Hematopoietic multipotent progenitor cell treated with erythropoietin and hydrocortisone succinate and interleukin-3 and kit ligand, for 15 days (in vitro differentiated cells): ENCODE measurements at regions not wholly inside any gene's neighbourhood (a gene's known extent, or its start where the extent isn't known, plus 50 kb on each side); places are given as distances from the start of the nearest gene placed in this dataset.
"Not testable (repeated sequence)": the region's sequence is repeated elsewhere in the genome, so short reads cannot be mapped to it uniquely, and the experiment has no call there.

Experiments
- DNase-seq: peaks from one replicate; pipeline ENCODE4 v3.0.0-alpha.2; 2015; ENCODE audit warnings: low spot score

DNA sequence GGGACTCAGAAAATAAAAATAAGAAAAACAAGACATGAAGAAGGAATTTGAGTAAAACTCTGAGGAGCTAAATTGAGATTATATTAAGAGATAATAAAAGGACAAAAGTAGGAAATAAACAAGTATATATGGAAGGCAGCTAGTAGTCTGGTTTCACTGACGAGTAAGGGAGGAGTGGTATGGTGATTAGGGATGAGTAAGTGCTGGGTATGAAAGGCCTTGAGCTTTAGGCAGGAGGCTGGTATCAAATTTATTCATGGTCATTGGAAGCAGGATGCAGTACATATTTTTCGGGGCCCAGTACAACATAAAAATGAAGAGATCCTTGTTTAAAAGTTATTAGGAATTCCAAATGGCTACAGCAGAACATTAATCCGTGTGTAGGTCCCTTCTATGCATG is 789.7 kb upstream of the PRMT6 start:
- DNase-seq, result no peak

DNA sequence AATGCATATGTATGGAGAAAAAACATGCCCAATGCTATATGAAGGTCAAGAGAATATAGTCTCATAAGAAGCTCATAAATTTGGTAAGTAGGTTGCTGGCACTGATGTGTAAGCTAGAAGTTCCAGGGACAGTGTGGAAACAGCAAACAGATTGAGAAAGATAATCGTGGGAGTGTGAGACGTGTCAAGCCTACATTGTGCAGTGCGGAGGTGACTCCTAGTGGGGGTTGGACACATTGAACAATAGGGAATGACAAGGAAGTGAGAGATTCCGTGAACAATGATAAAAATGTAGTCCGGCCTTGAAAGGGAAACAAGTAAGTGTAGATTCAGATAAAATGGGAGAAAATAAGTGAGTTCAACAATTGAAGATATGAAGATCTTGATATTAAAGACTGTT is 788.4 kb upstream of the PRMT6 start:
- no peak for DNase-seq

DNA sequence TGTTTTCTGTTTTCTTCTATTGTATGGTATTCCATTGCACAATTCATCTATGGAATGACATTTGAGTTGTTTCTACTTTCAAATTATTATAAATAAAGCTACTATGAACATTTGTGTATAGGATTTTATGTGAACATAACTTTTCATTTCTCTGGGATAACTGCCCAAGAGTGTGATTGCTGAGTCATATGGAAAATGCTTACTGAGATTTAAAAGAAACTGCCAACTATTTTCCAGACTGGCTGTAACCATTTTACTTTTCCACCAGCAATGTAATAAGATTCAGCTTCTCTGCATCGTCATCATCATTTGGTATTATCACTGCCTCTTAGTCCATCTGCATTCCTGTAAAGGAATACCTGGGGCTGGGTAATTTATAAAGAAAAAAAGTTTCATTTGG is 779.6 kb upstream of the PRMT6 start:
- no peak for DNase-seq

DNA sequence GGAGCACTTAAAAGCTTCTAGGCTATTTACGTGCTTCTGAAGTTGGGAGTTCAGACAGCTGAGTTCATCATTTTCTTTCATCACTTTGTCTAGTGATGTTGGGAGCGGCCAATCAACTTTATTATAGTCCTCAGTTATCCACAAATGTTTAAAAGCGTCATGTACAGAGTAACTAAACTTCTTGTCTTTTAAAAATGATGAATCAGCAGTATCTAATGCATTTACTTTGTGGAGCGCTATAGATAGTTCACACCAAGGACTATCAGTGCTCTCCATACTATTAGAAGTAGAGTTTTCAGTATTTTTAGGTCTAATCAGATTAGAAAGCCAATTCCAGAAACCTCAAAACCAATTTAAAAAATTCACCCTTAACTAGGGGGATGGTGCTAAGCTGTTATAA is 778.7 kb upstream of the PRMT6 start:
- DNase-seq, result no peak

DNA sequence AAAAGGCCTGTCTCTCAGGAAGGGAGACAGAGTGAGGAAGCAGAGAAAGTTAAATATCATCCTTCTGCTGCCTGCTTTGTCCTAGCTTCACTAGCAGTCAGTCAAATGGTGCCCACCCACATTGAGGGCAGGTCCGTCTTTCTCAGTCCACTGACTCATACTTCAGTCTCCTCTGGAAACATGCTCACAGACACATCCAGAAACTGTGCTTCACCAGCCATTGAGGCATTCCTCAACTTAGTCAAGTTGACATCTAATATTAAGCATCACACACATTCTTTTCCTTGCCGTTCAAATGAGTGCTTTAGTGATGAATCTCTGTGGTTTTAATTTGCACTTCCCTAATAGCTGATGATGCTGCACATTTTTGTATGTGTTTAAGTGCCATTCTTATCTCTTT is 777.8 kb upstream of the PRMT6 start:
- DNase-seq, result no peak

DNA sequence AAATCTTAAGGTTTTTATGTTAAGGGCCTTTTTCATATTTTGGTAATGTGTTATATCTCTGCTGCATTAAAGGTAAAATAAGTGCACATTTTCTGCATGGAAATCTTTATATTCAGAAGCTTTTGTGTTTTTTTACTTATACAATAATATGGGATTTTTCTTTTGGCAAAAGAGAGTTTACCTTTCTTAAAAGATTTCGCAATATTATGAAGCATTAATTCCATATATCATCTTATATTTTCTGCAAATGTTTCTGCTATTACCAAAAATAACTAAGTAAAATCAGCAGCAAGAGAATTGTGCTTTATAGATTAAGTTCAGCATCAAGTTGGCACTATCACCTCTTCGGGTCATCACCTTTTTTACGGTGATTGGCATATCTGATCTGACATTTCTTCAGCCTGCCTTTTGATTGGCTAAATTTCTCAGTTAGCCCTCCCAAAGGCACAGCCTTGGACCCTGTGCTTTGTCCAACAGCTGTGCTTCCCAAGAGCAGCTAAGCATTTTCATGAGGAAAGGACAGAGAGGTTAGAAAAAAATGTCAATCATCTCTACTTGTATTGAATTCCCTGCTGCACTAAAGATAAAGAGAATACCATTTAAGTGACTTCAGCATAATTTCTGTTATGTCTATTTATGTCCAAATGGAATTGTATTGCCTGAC is 767.1 kb upstream of the PRMT6 start:
- no peak for DNase-seq

DNA sequence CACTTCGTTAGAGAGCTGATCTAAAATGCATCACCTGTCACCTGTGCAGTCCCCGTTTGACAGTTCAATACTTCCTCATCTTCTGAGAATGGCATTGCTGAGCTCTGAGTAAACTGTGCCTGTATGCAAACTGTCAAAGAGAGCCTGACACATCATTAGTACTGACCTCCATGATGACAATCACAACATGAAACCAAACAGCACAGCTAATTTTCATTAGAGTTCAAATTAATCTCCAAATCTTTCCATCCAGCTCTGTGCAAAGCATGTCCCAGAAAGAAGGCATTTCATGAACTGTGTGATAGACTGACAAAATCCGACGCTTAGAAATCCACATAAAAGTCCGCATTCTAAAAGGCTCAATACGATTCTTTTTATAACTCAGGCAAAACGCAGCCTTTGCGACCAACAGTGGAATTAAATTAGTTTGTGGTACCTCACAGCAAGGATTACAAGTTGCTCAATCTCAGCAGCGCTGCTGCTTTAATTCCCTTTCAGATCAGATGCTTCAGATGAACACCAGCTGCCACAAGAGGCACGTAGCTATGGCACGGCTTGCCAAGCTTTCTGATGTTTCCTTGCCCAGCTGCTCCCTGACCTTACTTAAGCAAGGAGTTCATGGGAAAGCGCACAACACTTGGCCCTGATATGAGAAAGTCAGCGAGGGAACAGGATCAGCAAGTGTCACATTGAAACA is 765.5 kb upstream of the PRMT6 start:
- no peak for DNase-seq

DNA sequence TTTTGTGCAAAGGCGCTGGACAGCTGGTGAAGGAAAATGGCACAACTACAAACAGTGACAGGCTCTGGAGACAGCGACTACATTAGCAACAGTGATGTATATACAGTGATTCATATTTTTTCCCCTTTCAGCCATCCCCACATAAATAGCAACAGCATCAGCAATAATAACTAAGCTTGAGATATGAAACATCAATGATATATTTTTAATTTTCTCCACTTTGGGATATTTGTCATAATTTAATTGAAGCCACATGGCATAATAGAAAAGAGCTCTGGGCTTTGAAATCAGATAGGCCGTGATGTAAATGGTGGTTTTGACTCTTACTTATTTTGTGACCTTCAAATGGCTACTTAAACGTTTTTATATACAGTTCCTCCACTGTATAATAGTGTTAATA is 764.3 kb upstream of the PRMT6 start:
- no peak for DNase-seq

DNA sequence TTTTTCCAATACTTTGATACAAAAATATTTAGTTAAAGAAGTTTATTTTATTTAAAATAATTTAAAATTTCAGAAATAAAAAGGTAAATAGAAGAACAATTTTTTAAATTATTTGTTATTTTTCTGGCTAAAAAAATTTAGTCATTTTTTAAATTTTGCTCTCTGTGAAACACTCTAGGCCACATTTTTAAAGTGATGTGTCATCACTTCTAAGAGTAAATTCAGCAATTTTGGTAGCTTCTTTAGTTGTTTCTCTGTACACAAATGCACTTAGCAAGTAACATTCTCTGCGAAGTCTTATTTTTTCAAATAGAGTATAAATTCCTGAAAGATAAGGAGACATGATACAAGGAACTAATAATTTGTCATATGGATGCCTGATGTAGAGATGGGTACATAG is 760.0 kb upstream of the PRMT6 start:
- DNase-seq, result no peak

DNA sequence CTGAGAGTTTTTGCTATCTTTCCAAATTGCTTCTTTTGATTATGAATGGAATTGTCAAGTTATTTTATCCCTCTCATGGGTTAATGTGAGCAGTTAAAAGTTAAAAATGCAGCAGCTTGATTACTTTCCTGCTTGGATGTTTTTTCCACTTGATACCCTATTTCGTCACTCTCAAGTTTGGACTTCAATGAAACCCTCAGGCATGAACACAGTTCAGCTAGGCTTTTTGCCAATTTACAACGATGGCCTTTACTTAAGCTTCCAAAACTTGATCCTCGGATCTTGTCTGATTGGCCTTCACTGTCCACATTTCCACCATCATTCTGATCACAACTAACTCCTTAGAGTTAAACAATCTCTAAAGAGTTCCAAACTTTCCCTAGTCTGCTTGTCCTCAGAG is 752.4 kb upstream of the PRMT6 start:
- DNase-seq, result no peak

DNA sequence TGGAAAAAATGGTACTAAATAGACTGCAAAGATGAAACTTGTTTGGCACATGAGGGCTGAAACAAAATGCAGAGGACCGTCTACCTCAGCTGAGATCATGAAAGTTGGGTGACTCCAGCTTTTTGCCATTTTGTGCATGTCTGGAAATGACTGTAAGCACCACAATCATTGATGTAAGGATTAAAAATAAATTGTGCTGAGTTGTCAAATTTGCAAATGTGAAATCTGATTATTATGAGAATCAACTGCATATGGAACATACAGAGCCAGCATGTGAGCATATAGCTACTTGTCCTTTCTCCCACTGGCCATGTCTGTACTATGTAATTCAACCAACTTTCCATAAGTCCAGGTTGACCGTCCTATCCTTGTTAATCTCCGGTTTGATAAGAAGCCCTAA is 736.9 kb upstream of the PRMT6 start:
- DNase-seq, result no peak

DNA sequence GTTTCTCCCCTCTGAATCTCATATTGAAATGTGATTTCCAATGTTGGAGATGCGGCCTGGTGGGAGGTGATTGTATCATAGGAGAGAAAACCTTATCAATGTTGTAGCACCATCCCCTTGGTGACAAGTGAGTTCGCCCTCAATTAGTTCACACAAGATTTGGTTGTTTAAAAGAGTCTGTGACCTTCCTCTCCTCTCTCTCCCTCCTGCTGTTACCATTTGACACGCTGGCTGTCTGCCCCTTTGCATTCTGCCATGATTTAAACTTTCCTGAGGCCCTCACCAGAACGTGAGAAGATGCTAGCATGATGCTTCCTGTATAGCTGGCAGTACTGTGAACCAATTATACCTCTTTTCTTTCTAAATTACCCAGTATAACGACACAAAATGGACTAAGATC is 730.9 kb upstream of the PRMT6 start:
- DNase-seq, result no peak

DNA sequence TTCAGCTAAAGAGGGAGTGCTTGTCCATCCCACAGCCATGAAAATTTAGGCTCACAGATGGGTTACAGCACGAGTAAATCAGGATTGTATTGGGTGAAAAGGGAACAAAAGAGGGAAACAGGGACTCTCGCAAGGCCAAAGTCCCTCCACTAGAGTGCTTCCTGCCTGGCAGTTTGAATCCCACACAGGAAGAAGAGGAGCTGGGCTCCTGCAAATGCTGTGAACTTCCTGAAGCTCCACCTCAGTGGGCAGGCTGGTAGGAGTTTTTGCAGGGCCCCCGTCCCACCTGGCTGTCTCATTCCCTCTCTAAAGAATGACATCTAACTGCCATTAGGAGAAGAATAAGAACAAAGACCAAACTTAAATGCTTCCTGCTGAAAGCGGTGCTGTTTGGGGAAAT is 712.0 kb upstream of the PRMT6 start:
- DNase-seq, result no peak

DNA sequence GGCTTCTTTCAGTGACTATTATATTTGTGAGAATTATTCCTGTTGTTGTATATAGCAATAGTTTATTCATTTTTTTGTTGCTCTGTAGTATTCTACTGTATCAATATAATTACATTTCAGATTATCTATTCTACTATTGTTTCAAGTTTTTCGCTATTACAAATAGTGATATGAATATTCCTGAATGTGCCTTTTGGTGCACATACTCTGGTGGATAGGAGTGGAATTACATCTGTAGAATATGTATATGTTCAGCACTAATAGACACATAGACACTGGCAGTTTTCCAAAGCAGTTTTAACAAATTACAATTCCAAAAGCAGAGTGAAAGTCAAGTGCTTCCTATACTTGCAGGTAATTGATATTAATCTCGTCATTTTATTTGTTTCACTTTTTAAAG is 696.2 kb upstream of the PRMT6 start:
- DNase-seq, result no peak

DNA sequence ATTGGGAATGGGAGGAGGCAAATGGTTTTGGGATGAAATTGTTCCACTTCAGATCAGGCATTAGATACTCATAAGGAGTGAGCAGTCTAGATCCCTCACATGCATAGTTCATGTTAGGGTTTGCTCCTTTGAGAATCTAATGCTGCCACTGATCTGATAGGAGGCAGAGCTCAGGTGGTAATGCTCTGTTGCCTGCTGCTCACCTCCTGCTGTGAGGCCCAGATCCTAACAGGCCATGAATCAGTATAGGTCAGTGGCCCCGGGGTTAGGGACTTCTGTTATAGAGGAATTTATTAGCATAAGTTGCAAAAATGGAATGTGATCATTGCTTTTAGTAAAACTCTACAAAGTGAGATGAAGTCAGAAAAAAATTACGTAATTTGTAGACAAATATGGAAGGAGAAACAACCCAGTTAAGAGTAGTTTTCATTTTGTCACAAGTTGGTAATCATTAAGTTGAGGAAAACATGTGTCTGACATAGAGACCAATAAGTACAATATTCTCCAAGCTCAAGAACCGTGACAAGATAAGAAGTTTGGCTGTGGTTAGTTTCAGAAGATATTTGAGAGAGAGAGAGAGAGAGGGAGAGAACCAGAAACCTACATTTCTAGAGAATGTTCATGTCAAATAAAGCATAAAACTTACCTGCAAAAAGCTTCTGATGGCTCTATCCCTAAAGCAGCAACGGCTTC is 689.7 kb upstream of the PRMT6 start:
- no peak for DNase-seq

DNA sequence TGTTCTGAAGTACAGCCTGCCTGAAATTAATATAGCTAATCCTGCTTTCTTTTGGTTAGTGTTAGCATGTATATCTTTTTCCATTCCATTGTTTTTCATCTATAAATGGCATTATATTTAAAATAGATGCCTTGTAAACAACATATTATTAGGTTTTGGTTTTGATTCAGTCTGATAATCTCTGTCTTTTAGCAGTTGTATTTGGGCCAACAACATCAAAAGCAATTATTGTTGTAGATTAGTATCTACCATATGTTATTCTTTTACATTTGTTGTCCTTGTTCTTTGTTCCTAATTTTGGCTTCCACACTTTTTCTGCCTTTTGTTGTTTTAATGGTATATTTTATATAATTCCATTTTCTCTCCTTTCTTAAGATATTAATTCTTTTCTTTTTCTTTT is 678.2 kb upstream of the PRMT6 start:
- DNase-seq, result no peak

DNA sequence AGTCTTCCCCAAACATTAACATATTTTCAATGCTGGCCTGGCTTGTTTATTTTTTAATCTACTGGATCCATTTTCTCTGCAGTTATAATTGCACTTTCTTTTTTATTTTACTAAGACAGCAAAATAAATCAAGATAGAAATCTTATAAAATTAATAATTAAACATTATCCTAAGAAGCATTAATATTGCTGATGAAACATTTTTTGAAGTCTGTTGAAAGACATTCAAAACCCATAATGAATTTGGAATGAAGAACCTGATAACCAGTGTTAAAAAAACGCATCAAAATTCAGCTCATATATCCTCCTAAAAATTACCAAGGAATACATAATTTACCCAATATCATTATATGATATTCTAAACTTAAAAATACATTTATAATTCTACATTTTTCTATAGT is 675.7 kb upstream of the PRMT6 start:
- no peak for DNase-seq

DNA sequence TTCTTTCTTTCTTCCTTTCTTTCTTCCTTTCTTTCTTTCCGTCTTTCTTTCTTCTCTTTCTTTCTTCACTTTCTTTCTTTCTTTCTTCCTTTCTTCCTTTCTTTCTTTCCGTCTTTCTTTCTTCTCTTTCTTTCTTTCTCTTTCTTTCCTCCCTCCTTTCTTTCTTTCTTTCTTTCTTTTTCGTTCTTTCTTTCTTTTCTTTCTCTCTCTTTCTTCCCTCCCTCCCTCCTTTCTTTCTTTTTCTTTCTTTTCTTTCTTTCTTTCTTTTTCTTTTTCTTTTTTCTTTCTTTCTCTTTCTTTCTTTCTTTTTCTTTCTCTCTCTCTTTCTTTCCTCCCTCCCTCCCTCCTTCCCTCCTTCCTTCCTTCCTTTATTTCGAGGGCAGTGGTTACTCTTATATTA is 667.3 kb upstream of the PRMT6 start:
- not testable (repeated sequence) for DNase-seq

DNA sequence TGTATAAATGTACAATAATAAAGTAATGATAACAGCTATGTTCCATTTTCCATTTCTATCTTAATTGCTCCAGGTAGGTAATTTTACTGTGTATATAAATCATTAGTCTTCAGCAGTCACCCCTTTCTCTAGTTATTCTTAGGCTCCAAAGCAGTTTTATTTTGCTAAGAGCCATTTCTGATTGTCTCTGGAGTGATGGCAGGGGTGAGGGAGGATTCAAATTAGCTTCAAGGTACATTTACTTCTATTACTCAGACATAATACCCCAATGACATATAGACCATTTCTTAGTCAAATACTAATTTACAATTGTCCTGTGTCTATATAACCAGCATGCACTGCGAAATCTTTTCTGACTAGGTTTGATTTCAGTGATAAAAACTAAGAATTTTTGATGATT is 663.4 kb upstream of the PRMT6 start:
- no peak for DNase-seq

DNA sequence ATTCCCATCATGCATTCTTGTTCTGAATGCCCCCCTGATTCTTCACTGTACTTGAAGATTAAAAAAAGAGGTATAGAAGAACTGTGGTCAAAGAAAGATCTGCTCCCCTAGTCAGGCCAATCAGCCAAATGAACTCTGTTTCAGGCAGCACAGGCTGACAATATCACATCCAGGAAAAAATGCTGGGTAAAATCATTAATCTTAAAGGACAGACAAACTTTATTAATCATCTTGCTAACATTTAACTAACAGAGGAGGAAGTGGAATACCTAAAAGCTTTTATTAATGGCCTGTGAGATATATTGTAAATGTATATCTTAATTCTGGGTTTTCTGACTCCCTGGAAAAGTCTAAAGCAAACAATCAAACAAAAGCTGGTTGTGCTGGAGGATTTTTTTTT is 660.5 kb upstream of the PRMT6 start:
- DNase-seq, result no peak

DNA sequence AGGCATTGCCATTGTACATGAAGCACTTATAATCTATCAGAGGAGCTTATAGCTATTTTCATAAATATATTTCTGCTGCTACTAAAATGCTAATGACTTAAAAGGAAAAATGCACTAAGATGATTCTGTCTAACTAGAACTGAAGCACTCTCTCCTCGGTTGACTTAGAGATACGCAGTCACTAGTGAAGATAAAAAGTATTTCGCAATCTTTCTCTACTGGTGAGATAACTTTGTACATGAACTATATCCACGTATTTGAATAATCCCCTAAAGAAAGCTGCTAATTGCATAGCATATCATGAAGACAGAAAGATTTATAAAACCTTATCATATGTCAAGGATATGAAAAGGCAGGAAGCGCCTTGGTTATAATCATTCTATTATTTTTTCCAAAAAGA is 658.1 kb upstream of the PRMT6 start:
- no peak for DNase-seq

DNA sequence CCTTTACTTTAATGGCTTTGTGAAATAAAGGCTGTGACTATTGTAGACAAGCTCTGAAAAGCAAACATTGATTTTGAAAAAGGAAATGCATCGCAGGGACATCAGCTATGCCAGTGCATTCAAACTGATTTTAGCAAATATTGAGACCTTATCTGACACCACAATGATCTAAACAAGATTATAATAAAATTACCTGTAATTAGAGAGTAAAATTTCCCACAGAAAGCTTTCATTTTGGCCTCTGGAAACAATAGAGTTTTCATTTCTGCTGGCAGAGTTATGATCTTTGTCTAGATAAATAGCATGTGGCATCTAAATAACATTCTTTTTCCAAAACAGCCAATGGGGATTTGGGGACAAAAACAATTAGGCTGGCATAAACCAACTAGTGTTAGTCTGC is 650.4 kb upstream of the PRMT6 start:
- DNase-seq, result no peak

DNA sequence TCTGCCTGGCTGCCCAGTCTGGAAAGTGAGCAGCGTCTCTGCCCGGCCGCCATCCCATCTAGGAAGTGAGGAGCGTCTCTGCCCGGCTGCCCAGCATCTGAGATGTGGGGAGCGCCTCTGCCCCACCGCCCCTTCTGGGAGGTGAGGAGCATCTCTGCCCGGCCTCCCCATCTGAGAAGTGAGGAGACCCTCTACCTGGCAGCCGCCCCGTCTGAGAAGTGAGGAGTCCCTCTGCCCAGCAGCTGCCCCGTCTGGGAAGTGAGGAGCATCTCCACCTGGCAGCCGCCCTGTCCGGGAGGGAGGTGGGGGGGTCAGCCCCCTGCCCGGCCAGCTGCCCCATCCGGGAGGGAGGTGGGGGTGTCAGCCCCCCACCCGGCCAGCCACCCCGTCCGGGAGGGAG is 644.2 kb upstream of the PRMT6 start:
- DNase-seq, result not testable (repeated sequence)

DNA sequence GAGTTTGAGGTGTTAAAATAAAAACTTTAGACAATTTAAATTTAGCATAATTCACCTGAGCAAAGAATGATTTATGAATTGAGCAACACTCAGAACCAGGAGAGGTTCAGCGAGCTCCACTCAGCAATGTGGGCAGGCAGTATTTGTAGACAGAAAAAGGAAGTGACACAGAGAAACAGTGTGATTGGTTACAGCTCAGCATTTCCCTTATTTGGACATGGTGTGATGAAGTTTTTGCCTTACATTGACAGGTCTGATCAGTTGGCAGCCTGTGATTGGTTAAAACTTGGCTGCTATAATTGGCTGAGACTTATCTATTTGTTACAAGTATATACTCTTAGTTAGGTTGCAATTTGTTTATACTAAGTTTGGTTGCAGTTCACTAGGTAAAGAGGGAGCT is 621.2 kb upstream of the PRMT6 start:
- no peak for DNase-seq
